HL-60 (cell line): ENCODE measurements at regions not wholly inside any gene's neighbourhood (a gene's known extent, or its start where the extent isn't known, plus 50 kb on each side); places are given as distances from the start of the nearest gene placed in this dataset.

Source experiments
- DNase-seq, 2 experiments: peaks; one replicate each; pipeline ENCODE4 v3.0.0-alpha.2; 2010 to 2020; ENCODE audit warnings: low read depth in 1 of 2, low spot score in 1 of 2
- H3K27ac ChIP-seq: fragments of 250-450 bp; sonication (Bioruptor Pico); replicated peaks from 2 replicates; pipeline ENCODE4 v1.5.1; 2020; ENCODE audit warnings: mild to moderate bottlenecking, moderate library complexity
- H3K27me3 ChIP-seq: fragments of 250-450 bp; sonication (Bioruptor Pico); 2 replicates; pipeline ENCODE4 v1.5.1; 2021; ENCODE audit warnings: mild to moderate bottlenecking, moderate library complexity; ENCODE audit not compliant: insufficient read depth, poor library complexity, severe bottlenecking
- H3K4me3 ChIP-seq: replicated peaks from 2 replicates; pipeline ENCODE4 v1.5.1; 2011; ENCODE audit warnings: mild to moderate bottlenecking, control low read depth, low read length; ENCODE audit not compliant: insufficient read depth
- GABPA ChIP-seq: IDR thresholded peaks from 2 replicates; pipeline ENCODE4 v1.6.1; 2012; ENCODE audit warnings: low read depth
- POLR2AphosphoS5 ChIP-seq: IDR thresholded peaks from 2 replicates; pipeline ENCODE4 v1.6.1; 2012; ENCODE audit warnings: low read depth
- SPI1 ChIP-seq: IDR thresholded peaks from 2 replicates; pipeline ENCODE4 v1.6.1; 2012; ENCODE audit warnings: low read depth, mild to moderate bottlenecking, borderline replicate concordance
- TF ChIP-seq, protein P1 (sequence below): IDR thresholded peaks from one replicate; pipeline ENCODE4 v1.5.1; 2011; ENCODE audit warnings: low read length, control low read depth, inconsistent platforms; ENCODE audit not compliant: insufficient read depth
- TF ChIP-seq, protein P2 (sequence below): IDR thresholded peaks from 2 replicates; pipeline ENCODE4 v1.6.1; 2012; ENCODE audit warnings: low read depth; ENCODE audit not compliant: insufficient replicate concordance

DNA sequence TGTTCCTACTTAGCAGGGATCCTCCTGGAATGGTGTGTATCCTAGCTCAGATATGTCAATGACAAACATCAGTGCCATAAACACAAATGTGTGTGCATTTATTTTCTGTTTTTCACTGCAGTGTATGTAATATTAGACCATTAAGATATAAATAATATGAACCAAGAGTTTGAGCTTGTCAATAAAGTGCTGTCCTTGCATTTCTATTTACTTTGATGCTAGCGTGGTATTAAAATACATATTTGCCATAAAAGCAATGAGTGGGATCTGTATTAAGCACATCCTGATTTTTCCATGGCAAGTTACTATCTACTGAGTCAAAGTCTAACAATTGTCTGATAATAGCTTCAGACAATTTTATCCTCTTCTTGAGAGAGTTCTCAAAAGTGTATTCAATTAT lies 157.6 kb downstream of the DIRAS2 start:
- Histone ChIP-seq H3K27ac (no peak overlapping the region), H3K4me3 (no peak overlapping the region), H3K27me3 (no peaks in the 10 kb centered on the region)
- DNase-seq = no peak
- TF ChIP-seq, protein P1, sequence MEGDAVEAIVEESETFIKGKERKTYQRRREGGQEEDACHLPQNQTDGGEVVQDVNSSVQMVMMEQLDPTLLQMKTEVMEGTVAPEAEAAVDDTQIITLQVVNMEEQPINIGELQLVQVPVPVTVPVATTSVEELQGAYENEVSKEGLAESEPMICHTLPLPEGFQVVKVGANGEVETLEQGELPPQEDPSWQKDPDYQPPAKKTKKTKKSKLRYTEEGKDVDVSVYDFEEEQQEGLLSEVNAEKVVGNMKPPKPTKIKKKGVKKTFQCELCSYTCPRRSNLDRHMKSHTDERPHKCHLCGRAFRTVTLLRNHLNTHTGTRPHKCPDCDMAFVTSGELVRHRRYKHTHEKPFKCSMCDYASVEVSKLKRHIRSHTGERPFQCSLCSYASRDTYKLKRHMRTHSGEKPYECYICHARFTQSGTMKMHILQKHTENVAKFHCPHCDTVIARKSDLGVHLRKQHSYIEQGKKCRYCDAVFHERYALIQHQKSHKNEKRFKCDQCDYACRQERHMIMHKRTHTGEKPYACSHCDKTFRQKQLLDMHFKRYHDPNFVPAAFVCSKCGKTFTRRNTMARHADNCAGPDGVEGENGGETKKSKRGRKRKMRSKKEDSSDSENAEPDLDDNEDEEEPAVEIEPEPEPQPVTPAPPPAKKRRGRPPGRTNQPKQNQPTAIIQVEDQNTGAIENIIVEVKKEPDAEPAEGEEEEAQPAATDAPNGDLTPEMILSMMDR = no peak
- TF ChIP-seq, protein P2, sequence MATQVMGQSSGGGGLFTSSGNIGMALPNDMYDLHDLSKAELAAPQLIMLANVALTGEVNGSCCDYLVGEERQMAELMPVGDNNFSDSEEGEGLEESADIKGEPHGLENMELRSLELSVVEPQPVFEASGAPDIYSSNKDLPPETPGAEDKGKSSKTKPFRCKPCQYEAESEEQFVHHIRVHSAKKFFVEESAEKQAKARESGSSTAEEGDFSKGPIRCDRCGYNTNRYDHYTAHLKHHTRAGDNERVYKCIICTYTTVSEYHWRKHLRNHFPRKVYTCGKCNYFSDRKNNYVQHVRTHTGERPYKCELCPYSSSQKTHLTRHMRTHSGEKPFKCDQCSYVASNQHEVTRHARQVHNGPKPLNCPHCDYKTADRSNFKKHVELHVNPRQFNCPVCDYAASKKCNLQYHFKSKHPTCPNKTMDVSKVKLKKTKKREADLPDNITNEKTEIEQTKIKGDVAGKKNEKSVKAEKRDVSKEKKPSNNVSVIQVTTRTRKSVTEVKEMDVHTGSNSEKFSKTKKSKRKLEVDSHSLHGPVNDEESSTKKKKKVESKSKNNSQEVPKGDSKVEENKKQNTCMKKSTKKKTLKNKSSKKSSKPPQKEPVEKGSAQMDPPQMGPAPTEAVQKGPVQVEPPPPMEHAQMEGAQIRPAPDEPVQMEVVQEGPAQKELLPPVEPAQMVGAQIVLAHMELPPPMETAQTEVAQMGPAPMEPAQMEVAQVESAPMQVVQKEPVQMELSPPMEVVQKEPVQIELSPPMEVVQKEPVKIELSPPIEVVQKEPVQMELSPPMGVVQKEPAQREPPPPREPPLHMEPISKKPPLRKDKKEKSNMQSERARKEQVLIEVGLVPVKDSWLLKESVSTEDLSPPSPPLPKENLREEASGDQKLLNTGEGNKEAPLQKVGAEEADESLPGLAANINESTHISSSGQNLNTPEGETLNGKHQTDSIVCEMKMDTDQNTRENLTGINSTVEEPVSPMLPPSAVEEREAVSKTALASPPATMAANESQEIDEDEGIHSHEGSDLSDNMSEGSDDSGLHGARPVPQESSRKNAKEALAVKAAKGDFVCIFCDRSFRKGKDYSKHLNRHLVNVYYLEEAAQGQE = no peak
- no peak for TF ChIP-seq POLR2AphosphoS5
- TF ChIP-seq SPI1 = no peak

DNA sequence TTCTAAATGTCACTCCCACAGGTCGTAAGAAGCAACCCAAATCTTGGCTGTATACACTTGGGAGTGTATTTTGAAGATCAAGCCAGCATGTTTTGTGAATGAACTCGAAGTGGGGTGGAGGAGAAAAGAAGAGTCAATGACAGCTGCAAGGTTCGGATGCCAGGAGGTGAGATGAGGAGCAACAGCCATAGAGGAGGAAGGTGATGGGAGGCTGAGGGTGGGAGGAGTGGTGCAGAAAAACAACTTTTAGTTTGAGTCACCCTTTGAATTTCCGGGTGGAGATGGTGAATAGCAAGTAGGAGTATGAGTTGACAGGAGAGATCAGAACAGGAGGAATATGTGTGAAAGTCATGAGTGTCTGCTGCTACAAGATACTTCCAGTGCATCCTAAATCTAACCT lies 153.6 kb downstream of the DIRAS2 start:
- Histone ChIP-seq H3K27me3 (no peaks in the 10 kb centered on the region), H3K27ac (no peak overlapping the region), H3K4me3 (no peak overlapping the region)
- TF ChIP-seq SPI1 (no peak), POLR2AphosphoS5 (no peak), GABPA (no peak)
- TF ChIP-seq, protein P2 = no peak
- TF ChIP-seq, protein P1 = no peak
- DNase-seq = no peak

DNA sequence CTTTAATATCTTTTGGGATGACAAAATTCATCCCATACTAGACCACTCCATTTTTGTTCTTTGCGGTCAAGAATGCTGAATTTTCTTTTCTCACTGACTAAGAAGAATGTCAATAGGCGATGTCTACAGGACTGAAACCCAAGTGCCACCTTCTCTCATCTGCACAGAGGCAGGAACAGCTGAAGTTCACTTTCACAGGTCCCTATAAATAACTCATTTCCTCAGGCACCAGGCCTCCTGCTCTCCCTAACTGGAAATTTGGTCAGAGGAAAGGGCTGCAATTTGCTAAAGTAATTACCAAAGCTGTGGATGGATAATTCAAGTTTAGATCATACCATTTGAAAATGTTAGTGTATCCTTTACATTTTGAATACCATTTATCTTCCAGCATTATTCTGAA lies 142.9 kb downstream of the DIRAS2 start:
- Histone ChIP-seq H3K4me3 (no peak overlapping the region), H3K27me3 (no peaks in the 10 kb centered on the region), H3K27ac (no peak overlapping the region)
- TF ChIP-seq, protein P2 = no peak
- no peak for TF ChIP-seq POLR2AphosphoS5
- TF ChIP-seq, protein P1 = no peak
- no peak for TF ChIP-seq GABPA
- TF ChIP-seq SPI1 = no peak
- DNase-seq = no peak
